A673 (cell line): ENCODE measurements at regions not wholly inside any gene's neighbourhood (a gene's known extent, or its start where the extent isn't known, plus 50 kb on each side); places are given as distances from the start of the nearest gene placed in this dataset.

Experiments used
- BruUV-seq: library from RNA; stranded (reverse); fragments of 400-500 nt; replicated peaks from 2 replicates; lab custom pipeline; 2021; lab: Mats Ljungman, UMichigan
- CTCF ChIA-PET: fragments of 300-600 bp; sonication (Branson Sonifier 250); formaldehyde crosslinking; loops from one replicate; lab custom pipeline; 2022; ENCODE audit warnings: antibody characterized with exemption; lab: Charles Lee
- POLR2A ChIA-PET: fragments of 300-600 bp; sonication (Branson Sonifier 250); formaldehyde crosslinking; loops from one replicate; lab custom pipeline; 2022; ENCODE audit warnings: antibody characterized with exemption; ENCODE audit not compliant: low non-redundant PET; lab: Charles Lee
- DNase-seq: peaks from one replicate; pipeline ENCODE4 v3.0.0-alpha.2; 2015; ENCODE audit warnings: low spot score
- H3K27ac ChIP-seq: fragments of 200-600 bp; sonication (generic); 2 replicates; pipeline ENCODE4 v1.5.1; 2016; ENCODE audit warnings: mixed run types, low read depth, mild to moderate bottlenecking, mixed read lengths, antibody characterized with exemption, low read length; ENCODE audit not compliant: poor library complexity, severe bottlenecking
- H3K27me3 ChIP-seq: fragments of 200-600 bp; sonication (generic); replicated peaks from 2 replicates; pipeline ENCODE4 v1.6.1; 2017; ENCODE audit warnings: mixed run types, low read depth, mild to moderate bottlenecking, mixed read lengths, antibody characterized with exemption, low read length; ENCODE audit not compliant: insufficient read depth, poor library complexity
- H3K36me3 ChIP-seq: fragments of 200-600 bp; sonication (generic); 2 replicates; pipeline ENCODE4 v1.6.1; 2016; ENCODE audit warnings: mixed run types, mild to moderate bottlenecking, mixed read lengths, antibody characterized with exemption, low read length; ENCODE audit not compliant: insufficient read depth, poor library complexity, severe bottlenecking
- H3K4me1 ChIP-seq: fragments of 200-600 bp; sonication (generic); 2 replicates; pipeline ENCODE4 v1.6.1; 2017; ENCODE audit warnings: mixed run types, mild to moderate bottlenecking, mixed read lengths, antibody characterized with exemption, low read length; ENCODE audit not compliant: insufficient read depth, poor library complexity, severe bottlenecking
- H3K4me3 ChIP-seq: fragments of 200-600 bp; sonication (generic); 2 replicates; pipeline ENCODE4 v1.5.1; 2016; ENCODE audit warnings: low read depth, mixed run types, mild to moderate bottlenecking, mixed read lengths, low read length; ENCODE audit not compliant: poor library complexity, severe bottlenecking
- H3K9me3 ChIP-seq: fragments of 200-600 bp; sonication (generic); 2 replicates; pipeline ENCODE4 v1.6.1; 2016; ENCODE audit warnings: mixed run types, low read depth, mild to moderate bottlenecking, mixed read lengths, antibody characterized with exemption, low read length; ENCODE audit not compliant: poor library complexity, severe bottlenecking
- CTCF ChIP-seq: fragments of 300-800, 200-600 bp; sonication (generic); conservative IDR thresholded peaks from 2 replicates; pipeline ENCODE4 v1.5.1; 2017; ENCODE audit warnings: low read depth, mild to moderate bottlenecking, antibody characterized with exemption, low read length, moderate library complexity, mixed read lengths
- EZH2 ChIP-seq: fragments of 200-600 bp; sonication (generic); IDR thresholded peaks from 2 replicates; pipeline ENCODE4 v1.6.1; 2017; ENCODE audit warnings: borderline replicate concordance, low read depth, mild to moderate bottlenecking, mixed read lengths, antibody characterized with exemption, low read length; ENCODE audit not compliant: poor library complexity, severe bottlenecking
- intact Hi-C: fragments of 100-400 bp; cut with micrococcal nuclease; formaldehyde crosslinking; loops from one replicate; pipeline ENCODE4 v1.10.0; 2022; ENCODE audit not compliant: unreplicated experiment

GRCh38 chr6:126945150-126945685, 173.3 kb upstream of the RSPO3 start:
- DNase-seq = no peak
- intact Hi-C loops = no loop called here

GRCh38 chr6:126945812-126946360, 172.6 kb upstream of the RSPO3 start:
- H3K27ac ChIP-seq = no peak overlapping the region
- intact Hi-C loops = no loop called here
- no peak for DNase-seq
- no TSS peak for BruUV-seq
- H3K4me1 ChIP-seq = peaks cover 15% of the 10 kb centered on the region
- no peaks in the 10 kb centered on the region for H3K27me3 ChIP-seq
- H3K4me3 ChIP-seq = no peak overlapping the region
- TF ChIP-seq EZH2 (no peak), CTCF (no peak)
- ChIA-PET POLR2A (interaction anchor here (0.5 kb wide), 1 partner anchor 303 kb away, joined by 3 read pairs; no protein-coding TSS in a partner anchor), CTCF (no interaction called here)
- H3K9me3 ChIP-seq = no peaks in the 10 kb centered on the region
- no peaks in the 10 kb centered on the region for H3K36me3 ChIP-seq

More at GRCh38 chr6:126945150-126945685, 173.3 kb upstream of the RSPO3 start:
- Histone ChIP-seq H3K27ac (no peak overlapping the region), H3K27me3 (no peaks in the 10 kb centered on the region), H3K4me3 (no peak overlapping the region), H3K9me3 (no peaks in the 10 kb centered on the region), H3K4me1 (peaks cover 15% of the 10 kb centered on the region), H3K36me3 (no peaks in the 10 kb centered on the region)
- no peak for TF ChIP-seq EZH2
- no peak for TF ChIP-seq CTCF
- CTCF ChIA-PET = no interaction called here
- POLR2A ChIA-PET = interaction anchor here (0.5 kb wide), 1 partner anchor 304 kb away, joined by 3 read pairs; no protein-coding TSS in a partner anchor
- no TSS peak for BruUV-seq

GRCh38 chr6:126947070-126947469, 171.4 kb upstream of the RSPO3 start:
- Histone ChIP-seq H3K36me3 (no peaks in the 10 kb centered on the region), H3K27me3 (no peaks in the 10 kb centered on the region), H3K27ac (no peak overlapping the region), H3K4me3 (no peak overlapping the region), H3K9me3 (no peaks in the 10 kb centered on the region), H3K4me1 (peaks cover 15% of the 10 kb centered on the region)
- POLR2A ChIA-PET = no interaction called here
- no peak for TF ChIP-seq EZH2
- TF ChIP-seq CTCF = no peak
- no TSS peak for BruUV-seq
- intact Hi-C loops = no loop called here
- no peak for DNase-seq
- CTCF ChIA-PET = no interaction called here
